ENCODE measurements at regions not wholly inside any gene's neighbourhood (a gene's known extent, or its start where the extent isn't known, plus 50 kb on each side); places are given as distances from the start of the nearest gene placed in this dataset.

- no peak for TF ChIP-seq CTCF (IDR thresholded peaks at IDR 0.05)
- TF ChIP-seq POLR2AphosphoS5 (IDR thresholded peaks at IDR 0.05) = no peak
Observed at GRCh38 chr5:33010846-33011245, 299.7 kb downstream of the NPR3 start.
